ENCODE measurements at regions not wholly inside any gene's neighbourhood (a gene's known extent, or its start where the extent isn't known, plus 50 kb on each side); places are given as distances from the start of the nearest gene placed in this dataset.

DNA sequence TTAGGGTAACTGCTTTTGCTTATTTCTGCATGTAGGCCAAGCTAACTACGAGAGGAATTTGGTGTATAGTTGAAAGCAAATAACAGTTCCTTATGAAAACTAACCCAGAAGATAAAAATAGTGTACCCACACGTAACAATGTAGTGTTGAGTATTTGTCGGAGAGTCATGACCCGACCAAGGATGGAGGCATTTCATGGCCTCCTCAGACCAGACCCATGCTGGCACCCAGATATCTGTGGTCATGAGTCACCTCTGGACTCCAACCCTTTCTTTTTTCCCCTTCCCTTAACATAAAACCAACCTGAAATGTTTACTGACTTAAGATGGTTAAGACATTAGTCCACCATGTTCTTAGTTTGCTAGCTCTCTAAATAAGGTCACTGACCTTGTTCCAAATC, 318.7 kb downstream of the NOL4 start:
- ChIA-PET POLR2A (no interaction called here), CTCF (no interaction called here)
- Histone ChIP-seq H3K4me1 (ENCODE audit: control extremely low read depth in 1 of 4, control insufficient read depth in 4 of 4, insufficient read depth in 4 of 4, low read length in 3 of 4) (no peaks in the 10 kb centered on the region), H3K9me3 (ENCODE audit: control extremely low read depth in 1 of 5, control insufficient read depth in 4 of 5, insufficient read depth in 2 of 5, low read depth in 1 of 5, low read length in 4 of 5) (peaks cover 0 to 7% (median 3%) of the 10 kb centered on the region in 5 experiments), H3K27me3 (replicated peaks in 2 of 5; ENCODE audit: control insufficient read depth in 4 of 5, insufficient read depth in 5 of 5, low read length in 4 of 5) (no peaks in the 10 kb centered on the region), H3K27ac (ENCODE audit: insufficient read depth in 1 of 2, low read depth in 1 of 2, low read length in 2 of 2, poor library complexity in 1 of 2, severe bottlenecking in 2 of 2) (no peak overlapping the region), H3K4me3 (ENCODE audit: control insufficient read depth in 1 of 7, extremely low read depth in 1 of 7, insufficient read depth in 4 of 7, low read depth in 2 of 7, low read length in 6 of 7) (no peak overlapping the region), H3K36me3 (ENCODE audit: control insufficient read depth in 4 of 4, insufficient read depth in 4 of 4, low read length in 3 of 4) (no peaks in the 10 kb centered on the region)
- WGBS (ENCODE audit: insufficient coverage) = 92% methylated on average over 2 of the region's 4 CpGs
- no peak for DNase-seq

DNA sequence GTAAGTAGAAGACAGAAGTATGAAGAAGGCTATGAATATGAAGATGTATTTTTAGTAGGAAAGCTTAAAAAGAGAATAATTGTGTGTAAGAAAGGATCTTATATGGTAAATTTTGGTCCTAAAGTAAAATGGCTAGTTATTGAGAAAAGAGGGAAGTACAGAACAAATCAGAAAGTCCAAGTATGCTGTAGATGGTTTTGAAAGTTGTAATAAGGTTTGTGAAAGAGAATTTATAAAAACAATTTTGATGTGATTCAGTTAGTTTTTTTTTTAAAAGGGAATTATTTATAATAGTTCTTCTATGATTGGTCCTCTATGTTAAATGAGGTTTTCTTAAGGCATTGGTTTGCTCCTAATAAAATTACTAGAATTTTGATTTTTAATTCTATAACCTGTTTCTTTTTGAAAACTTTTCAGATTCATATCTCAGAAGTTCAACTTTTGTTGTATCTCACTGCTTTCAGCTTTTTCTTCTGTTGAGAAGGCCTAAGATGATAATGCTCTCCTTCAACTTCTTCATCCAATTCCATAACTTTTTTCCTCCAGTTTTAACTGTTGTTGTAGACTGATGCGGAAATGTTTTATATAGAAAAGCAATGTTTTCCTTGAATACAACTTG, 322.7 kb downstream of the NOL4 start:
- no peak for DNase-seq
- no peak overlapping the region for H3K4me3 ChIP-seq (ENCODE audit: control insufficient read depth in 1 of 7, extremely low read depth in 1 of 7, insufficient read depth in 4 of 7, low read depth in 2 of 7, low read length in 6 of 7)
- H3K36me3 ChIP-seq (ENCODE audit: control insufficient read depth in 4 of 4, insufficient read depth in 4 of 4, low read length in 3 of 4) = no peaks in the 10 kb centered on the region
- ChIA-PET CTCF (no interaction called here), POLR2A (no interaction called here)
- WGBS (ENCODE audit: insufficient coverage) = no CpG with 5 or more reads among the region's 1 CpG
- no peaks in the 10 kb centered on the region for H3K4me1 ChIP-seq (ENCODE audit: control extremely low read depth in 1 of 4, control insufficient read depth in 4 of 4, insufficient read depth in 4 of 4, low read length in 3 of 4)
- peaks cover 0 to 7% (median 3%) of the 10 kb centered on the region in 5 experiments for H3K9me3 ChIP-seq (ENCODE audit: control extremely low read depth in 1 of 5, control insufficient read depth in 4 of 5, insufficient read depth in 2 of 5, low read depth in 1 of 5, low read length in 4 of 5)
- no peaks in the 10 kb centered on the region for H3K27me3 ChIP-seq (replicated peaks in 2 of 5; ENCODE audit: control insufficient read depth in 4 of 5, insufficient read depth in 5 of 5, low read length in 4 of 5)
- H3K27ac ChIP-seq (ENCODE audit: insufficient read depth in 1 of 2, low read depth in 1 of 2, low read length in 2 of 2, poor library complexity in 1 of 2, severe bottlenecking in 2 of 2) = no peak overlapping the region

DNA sequence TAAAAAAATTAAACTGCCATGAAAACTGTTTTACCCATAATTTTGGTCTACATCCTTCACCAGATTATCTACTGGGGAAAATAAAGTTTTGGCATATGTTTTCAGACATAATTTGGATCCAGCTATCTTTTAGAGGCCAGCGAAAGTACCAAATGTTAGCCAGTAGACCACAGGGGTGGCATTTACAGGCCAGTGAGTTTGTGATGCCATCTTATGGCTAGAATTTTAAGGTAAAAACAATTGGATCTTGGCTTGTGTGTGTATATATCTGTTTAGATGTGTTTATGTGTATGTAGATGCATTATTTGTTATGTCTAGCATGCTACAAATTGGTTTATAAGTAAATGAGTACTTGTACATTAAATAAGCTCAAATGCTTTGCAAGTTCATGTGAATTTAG, 322.6 kb downstream of the ASXL3 start:
- POLR2A ChIA-PET = no interaction called here
- H3K27me3 ChIP-seq (replicated peaks in 2 of 5; ENCODE audit: control insufficient read depth in 4 of 5, insufficient read depth in 5 of 5, low read length in 4 of 5) = no peaks in the 10 kb centered on the region

DNA sequence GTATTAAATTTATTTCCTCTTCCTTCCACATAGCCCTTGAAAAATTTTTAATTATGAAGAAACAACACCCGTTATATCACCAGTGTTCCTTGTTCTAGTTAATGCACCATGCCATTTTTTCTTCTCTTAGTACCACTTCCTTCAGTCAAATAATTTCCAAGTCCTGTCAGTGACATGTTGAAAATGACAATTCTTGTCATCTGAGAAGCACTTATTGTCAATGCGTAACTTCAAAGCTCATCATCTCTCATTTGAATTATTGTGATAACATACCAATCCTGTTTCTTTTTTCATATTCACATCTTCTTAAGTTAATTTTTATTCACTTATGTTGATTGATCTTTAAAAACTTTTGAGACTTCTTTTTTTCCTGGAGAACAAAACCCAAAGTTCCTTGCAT, 320.4 kb downstream of the ASXL3 start:
- Histone ChIP-seq H3K9me3 (ENCODE audit: control extremely low read depth in 1 of 5, control insufficient read depth in 4 of 5, insufficient read depth in 2 of 5, low read depth in 1 of 5, low read length in 4 of 5) (peaks cover 0 to 4% (median 3%) of the 10 kb centered on the region in 5 experiments), H3K4me3 (ENCODE audit: control insufficient read depth in 1 of 7, extremely low read depth in 1 of 7, insufficient read depth in 4 of 7, low read depth in 2 of 7, low read length in 6 of 7) (no peak overlapping the region), H3K27me3 (replicated peaks in 2 of 5; ENCODE audit: control insufficient read depth in 4 of 5, insufficient read depth in 5 of 5, low read length in 4 of 5) (no peaks in the 10 kb centered on the region), H3K36me3 (ENCODE audit: control insufficient read depth in 4 of 4, insufficient read depth in 4 of 4, low read length in 3 of 4) (no peaks in the 10 kb centered on the region), H3K27ac (ENCODE audit: insufficient read depth in 1 of 2, low read depth in 1 of 2, low read length in 2 of 2, poor library complexity in 1 of 2, severe bottlenecking in 2 of 2) (no peak overlapping the region), H3K4me1 (ENCODE audit: control extremely low read depth in 1 of 4, control insufficient read depth in 4 of 4, insufficient read depth in 4 of 4, low read length in 3 of 4) (no peaks in the 10 kb centered on the region)
- POLR2A ChIA-PET = no interaction called here
- CTCF ChIA-PET = no interaction called here
- no peak for DNase-seq
- WGBS (ENCODE audit: insufficient coverage) = no CpG with 5 or more reads among the region's 2 CpGs

More for the DNA sequence above, 322.6 kb downstream of the ASXL3 start:
- 90% methylated on average over 1 of the region's 1 CpG for WGBS (ENCODE audit: insufficient coverage)
- peaks cover 0 to 7% (median 3%) of the 10 kb centered on the region in 5 experiments for H3K9me3 ChIP-seq (ENCODE audit: control extremely low read depth in 1 of 5, control insufficient read depth in 4 of 5, insufficient read depth in 2 of 5, low read depth in 1 of 5, low read length in 4 of 5)
- no peaks in the 10 kb centered on the region for H3K36me3 ChIP-seq (ENCODE audit: control insufficient read depth in 4 of 4, insufficient read depth in 4 of 4, low read length in 3 of 4)
- CTCF ChIA-PET = no interaction called here
- no peak overlapping the region for H3K4me3 ChIP-seq (ENCODE audit: control insufficient read depth in 1 of 7, extremely low read depth in 1 of 7, insufficient read depth in 4 of 7, low read depth in 2 of 7, low read length in 6 of 7)
- H3K4me1 ChIP-seq (ENCODE audit: control extremely low read depth in 1 of 4, control insufficient read depth in 4 of 4, insufficient read depth in 4 of 4, low read length in 3 of 4) = no peaks in the 10 kb centered on the region
- no peak overlapping the region for H3K27ac ChIP-seq (ENCODE audit: insufficient read depth in 1 of 2, low read depth in 1 of 2, low read length in 2 of 2, poor library complexity in 1 of 2, severe bottlenecking in 2 of 2)
- DNase-seq = no peak

DNA sequence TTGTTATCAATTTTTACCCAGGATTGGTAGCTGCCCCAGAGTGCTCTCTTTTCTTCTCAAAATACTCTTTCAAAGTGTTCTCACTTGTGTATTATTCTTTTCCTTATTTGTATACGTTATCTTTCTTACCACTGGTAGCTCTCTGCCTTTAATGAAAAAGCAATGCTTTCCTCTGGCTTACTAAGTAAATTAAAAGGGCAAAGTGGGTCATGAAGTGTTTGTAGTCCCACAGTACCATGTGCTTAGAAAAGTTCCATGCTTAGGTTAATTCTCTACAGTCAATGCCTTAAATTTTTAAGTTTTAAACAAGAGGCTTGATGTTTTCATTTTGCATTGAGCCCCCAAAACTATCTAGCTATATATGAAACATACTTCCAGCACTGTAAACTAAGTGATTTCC, 300.2 kb downstream of the ASXL3 start:
- WGBS (ENCODE audit: insufficient coverage) = no CpG with 5 or more reads among the region's 1 CpG

DNA sequence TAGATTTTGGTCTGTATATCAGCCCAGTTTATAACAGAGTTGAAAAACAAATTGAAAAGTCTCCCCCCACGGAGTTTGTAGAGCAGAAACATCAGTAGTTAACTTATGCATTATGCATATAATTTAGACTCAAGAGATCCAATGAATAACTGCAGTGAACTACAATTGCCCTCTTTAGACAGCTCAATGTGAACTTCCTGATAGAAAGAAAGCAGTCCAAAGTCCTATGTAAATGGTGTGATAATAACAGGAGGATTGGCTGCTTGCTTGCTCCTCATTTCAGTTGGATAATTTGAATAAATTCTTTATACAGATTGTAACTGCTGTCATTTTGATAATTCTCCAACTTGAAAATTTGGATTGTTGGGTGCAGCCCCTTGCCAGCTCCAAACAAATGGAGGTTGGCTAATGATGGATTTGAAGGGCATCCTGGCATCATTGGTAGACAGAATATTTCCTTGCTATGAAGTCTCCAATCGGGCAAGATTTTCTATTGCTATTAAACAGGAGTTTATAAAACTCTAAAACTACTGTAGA, 297.1 kb downstream of the ASXL3 start:
- DNase-seq = no peak
- POLR2A ChIA-PET = no interaction called here
- no peaks in the 10 kb centered on the region for H3K4me1 ChIP-seq (ENCODE audit: control extremely low read depth in 1 of 4, control insufficient read depth in 4 of 4, insufficient read depth in 4 of 4, low read length in 3 of 4)
- no peak overlapping the region for H3K4me3 ChIP-seq (ENCODE audit: control insufficient read depth in 1 of 7, extremely low read depth in 1 of 7, insufficient read depth in 4 of 7, low read depth in 2 of 7, low read length in 6 of 7)
- CTCF ChIA-PET = no interaction called here
- 83% methylated on average over 1 of the region's 2 CpGs for WGBS (ENCODE audit: insufficient coverage)
- H3K36me3 ChIP-seq (ENCODE audit: control insufficient read depth in 4 of 4, insufficient read depth in 4 of 4, low read length in 3 of 4) = no peaks in the 10 kb centered on the region
- H3K27me3 ChIP-seq (replicated peaks in 2 of 5; ENCODE audit: control insufficient read depth in 4 of 5, insufficient read depth in 5 of 5, low read length in 4 of 5) = no peaks in the 10 kb centered on the region
- no peaks in the 10 kb centered on the region for H3K9me3 ChIP-seq (ENCODE audit: control extremely low read depth in 1 of 5, control insufficient read depth in 4 of 5, insufficient read depth in 2 of 5, low read depth in 1 of 5, low read length in 4 of 5)
- no peak overlapping the region for H3K27ac ChIP-seq (ENCODE audit: insufficient read depth in 1 of 2, low read depth in 1 of 2, low read length in 2 of 2, poor library complexity in 1 of 2, severe bottlenecking in 2 of 2)

More for the DNA sequence above, 300.2 kb downstream of the ASXL3 start:
- ChIA-PET POLR2A (no interaction called here), CTCF (no interaction called here)
- no peak for DNase-seq
- H3K27me3 ChIP-seq (replicated peaks in 2 of 5; ENCODE audit: control insufficient read depth in 4 of 5, insufficient read depth in 5 of 5, low read length in 4 of 5) = no peaks in the 10 kb centered on the region
- H3K36me3 ChIP-seq (ENCODE audit: control insufficient read depth in 4 of 4, insufficient read depth in 4 of 4, low read length in 3 of 4) = no peaks in the 10 kb centered on the region
- no peaks in the 10 kb centered on the region for H3K4me1 ChIP-seq (ENCODE audit: control extremely low read depth in 1 of 4, control insufficient read depth in 4 of 4, insufficient read depth in 4 of 4, low read length in 3 of 4)
- no peak overlapping the region for H3K4me3 ChIP-seq (ENCODE audit: control insufficient read depth in 1 of 7, extremely low read depth in 1 of 7, insufficient read depth in 4 of 7, low read depth in 2 of 7, low read length in 6 of 7)
- no peaks in the 10 kb centered on the region for H3K9me3 ChIP-seq (ENCODE audit: control extremely low read depth in 1 of 5, control insufficient read depth in 4 of 5, insufficient read depth in 2 of 5, low read depth in 1 of 5, low read length in 4 of 5)
- no peak overlapping the region for H3K27ac ChIP-seq (ENCODE audit: insufficient read depth in 1 of 2, low read depth in 1 of 2, low read length in 2 of 2, poor library complexity in 1 of 2, severe bottlenecking in 2 of 2)

DNA sequence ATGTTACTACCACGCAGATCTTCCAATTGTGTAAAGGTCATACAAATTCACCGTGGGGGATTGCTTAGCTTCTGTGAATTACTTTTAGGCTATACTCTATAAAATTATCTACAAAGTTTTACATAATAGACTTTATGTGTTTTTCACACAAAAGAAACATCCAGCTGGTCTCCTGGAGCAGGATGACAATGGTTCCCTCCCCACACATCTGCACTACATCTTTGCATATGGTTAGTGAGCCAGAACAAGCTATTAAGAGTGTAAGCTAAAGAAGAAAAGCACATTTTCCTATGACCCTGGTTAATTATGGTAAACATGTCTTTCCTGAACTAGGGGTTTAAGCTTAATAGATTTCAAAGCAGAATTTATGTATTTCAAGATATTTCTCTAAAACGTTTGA, 295.1 kb downstream of the ASXL3 start:
- Histone ChIP-seq H3K27me3 (replicated peaks in 2 of 5; ENCODE audit: control insufficient read depth in 4 of 5, insufficient read depth in 5 of 5, low read length in 4 of 5) (no peaks in the 10 kb centered on the region), H3K36me3 (ENCODE audit: control insufficient read depth in 4 of 4, insufficient read depth in 4 of 4, low read length in 3 of 4) (no peaks in the 10 kb centered on the region), H3K9me3 (ENCODE audit: control extremely low read depth in 1 of 5, control insufficient read depth in 4 of 5, insufficient read depth in 2 of 5, low read depth in 1 of 5, low read length in 4 of 5) (no peaks in the 10 kb centered on the region), H3K27ac (ENCODE audit: insufficient read depth in 1 of 2, low read depth in 1 of 2, low read length in 2 of 2, poor library complexity in 1 of 2, severe bottlenecking in 2 of 2) (no peak overlapping the region), H3K4me1 (ENCODE audit: control extremely low read depth in 1 of 4, control insufficient read depth in 4 of 4, insufficient read depth in 4 of 4, low read length in 3 of 4) (no peaks in the 10 kb centered on the region), H3K4me3 (ENCODE audit: control insufficient read depth in 1 of 7, extremely low read depth in 1 of 7, insufficient read depth in 4 of 7, low read depth in 2 of 7, low read length in 6 of 7) (no peak overlapping the region)
- CTCF ChIA-PET = no interaction called here
- WGBS (ENCODE audit: insufficient coverage) = no CpG with 5 or more reads among the region's 3 CpGs
- POLR2A ChIA-PET = no interaction called here
- DNase-seq = peak in 1 of 3 donors; percentile 1
